ENCODE measurements at regions not wholly inside any gene's neighbourhood (a gene's known extent, or its start where the extent isn't known, plus 50 kb on each side); places are given as distances from the start of the nearest gene placed in this dataset.
"Not testable (repeated sequence)": the region's sequence is repeated elsewhere in the genome, so short reads cannot be mapped to it uniquely, and the experiment has no call there.

DNA sequence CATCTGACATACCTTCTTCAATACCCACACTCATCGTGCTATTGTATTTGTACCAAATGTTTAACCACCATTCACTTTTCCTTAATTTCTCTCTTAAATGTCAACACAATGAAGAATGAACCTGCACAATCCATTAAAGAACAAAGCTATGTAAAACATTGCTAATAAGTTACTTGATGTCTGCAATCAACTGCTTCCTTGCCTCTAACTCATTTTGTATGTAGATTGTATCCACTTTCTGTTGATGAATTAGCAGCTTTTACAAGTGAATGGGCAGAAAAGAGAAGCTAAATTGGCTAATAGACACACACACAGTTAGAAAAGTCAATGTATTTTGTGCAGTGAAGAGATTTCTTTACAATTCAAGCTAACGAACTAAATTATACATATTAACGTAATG is 212.5 kb upstream of the NDST3 start:
- no peak for DNase-seq

DNA sequence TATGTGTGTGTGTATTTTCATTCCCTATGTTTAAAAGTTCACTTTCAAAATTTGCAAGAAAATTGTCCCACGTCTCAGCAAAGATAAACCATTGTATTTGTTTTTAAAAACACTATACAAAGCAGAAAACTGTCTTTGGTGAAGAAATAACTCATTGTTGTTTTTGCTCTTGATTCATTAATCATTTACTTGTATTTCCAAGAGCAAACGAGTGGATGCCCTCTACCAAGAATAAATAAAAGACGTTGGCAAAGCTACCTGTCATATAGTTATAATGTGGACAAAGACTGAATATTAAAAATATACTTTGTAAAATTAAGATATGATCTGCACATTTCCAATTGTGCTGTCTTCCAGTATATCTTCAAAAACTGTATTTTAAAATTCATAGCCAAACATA is 210.9 kb upstream of the NDST3 start:
- no peak for DNase-seq

DNA sequence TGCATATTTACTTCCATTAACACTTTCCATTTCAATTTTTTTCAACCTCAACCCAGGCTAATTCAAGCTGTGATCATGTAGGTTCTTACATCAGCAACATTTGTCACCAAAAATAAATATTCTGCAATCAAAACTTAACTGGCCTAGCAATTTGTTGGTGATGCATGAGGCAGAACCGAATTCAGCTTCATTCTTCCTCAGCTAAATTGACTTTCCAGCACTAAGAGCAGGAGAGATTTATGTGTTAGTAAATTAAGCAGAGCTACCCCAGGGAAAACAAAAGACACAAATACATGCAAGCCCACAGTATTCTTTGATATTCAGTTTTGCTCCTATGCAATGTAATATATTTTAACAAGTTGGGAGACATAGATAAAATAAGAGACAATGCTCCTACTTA is 208.7 kb upstream of the NDST3 start:
- DNase-seq: no peak

DNA sequence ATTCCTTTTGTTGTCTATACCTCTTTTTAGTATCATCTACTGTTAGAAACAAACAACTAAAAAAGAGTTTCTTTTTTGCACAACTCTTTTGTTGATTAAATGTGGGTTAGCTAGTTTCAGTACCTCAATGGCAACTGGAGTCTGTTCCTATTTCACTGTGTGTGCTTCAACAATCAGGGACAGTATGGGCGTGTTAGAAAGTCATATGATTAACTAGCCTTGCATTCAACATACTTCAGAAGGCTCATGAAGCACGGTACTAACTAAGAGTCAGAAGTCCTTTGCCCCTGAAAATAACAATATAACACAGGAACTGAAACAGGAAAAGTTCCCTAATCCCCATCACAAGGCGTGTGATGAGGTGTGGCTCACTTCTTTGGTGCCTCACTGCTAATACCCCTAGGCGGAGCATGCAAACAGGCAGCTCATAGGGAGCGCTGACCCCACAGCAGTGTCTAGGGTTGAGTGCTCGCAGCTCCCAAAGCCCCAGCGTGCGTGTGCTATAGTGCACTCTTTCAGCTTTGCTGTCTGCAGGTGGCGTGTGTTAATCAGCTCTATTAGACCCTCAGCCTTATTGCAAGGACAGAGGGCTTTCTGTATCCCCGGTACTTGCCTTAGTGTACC is 203.1 kb upstream of the NDST3 start:
- DNase-seq: no peak

DNA sequence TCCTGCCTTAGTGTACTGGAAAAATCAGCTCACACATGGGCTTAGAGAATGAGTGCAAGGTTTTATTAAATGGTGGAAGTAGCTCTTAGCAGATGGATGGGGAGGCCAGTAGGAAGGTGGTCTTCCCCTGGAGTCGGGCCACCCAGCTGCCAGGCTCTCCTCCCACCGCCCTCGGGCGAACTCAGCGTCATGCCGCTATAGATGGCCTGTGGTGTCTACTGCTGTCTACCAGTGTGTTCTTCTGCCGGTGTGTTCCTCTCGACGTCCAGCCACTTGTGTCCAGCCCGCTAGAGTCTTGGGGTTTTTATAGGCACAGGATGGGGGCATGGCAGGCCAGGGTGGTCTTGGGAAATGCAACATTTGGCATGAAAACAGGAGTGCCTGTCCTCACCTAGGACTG is 198.7 kb upstream of the NDST3 start:
- DNase-seq: no peak

DNA sequence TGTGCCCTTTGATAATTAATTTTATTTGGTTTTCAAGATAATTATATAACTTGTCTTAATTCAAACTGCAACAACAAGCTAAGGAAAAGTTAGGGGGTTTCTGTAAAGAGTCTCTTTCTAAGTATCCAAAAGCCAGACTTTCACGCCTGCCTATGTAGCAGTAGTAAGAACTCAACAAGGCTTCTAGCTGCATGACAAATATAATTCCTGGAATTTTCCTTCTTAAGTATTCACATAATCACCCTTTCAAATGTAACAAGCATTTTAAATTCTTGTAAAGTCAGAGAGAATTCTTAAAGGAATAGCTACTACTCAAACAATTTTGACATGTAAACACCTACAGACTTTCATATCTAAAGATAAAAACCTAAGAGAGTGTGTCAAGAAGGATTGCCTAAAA is 189.7 kb upstream of the NDST3 start:
- no peak for DNase-seq

DNA sequence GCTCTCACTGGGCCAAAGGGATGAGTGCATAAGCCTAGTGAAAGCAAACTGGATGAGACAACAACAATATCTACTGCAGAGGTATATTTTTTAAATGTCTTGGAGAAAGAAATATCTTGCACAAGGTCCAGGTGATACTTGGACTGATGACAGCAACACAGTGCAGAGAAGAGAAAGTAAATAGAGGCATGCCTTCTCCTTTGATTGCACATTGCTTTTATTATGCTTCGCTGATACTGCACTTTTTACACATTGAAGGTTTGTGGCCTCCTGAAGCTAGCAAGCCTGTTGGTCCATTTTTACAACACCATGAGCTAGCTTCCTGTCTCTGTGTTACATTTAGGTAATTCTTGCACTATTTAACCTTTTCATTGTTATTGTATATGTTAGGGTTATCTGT is 189.0 kb upstream of the NDST3 start:
- DNase-seq: no peak

DNA sequence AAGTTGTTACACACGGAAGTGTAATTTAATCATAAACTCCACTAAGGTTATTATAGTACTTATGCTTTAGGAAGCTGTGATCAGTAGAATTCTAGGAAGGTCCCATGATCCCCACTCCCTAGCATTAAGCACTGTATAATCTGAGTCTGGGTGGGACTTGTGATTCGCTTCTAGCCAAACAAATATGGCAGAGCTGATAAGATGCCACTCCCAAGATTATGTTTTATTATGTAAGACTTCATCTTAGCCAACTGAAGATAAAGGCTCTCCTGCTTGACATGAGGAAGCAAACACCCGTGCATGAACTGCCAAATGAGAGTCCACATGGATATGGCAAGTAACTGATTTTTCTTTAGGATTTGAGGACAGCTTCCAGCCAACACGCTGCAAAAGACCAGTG is 186.4 kb upstream of the NDST3 start:
- no peak for DNase-seq

DNA sequence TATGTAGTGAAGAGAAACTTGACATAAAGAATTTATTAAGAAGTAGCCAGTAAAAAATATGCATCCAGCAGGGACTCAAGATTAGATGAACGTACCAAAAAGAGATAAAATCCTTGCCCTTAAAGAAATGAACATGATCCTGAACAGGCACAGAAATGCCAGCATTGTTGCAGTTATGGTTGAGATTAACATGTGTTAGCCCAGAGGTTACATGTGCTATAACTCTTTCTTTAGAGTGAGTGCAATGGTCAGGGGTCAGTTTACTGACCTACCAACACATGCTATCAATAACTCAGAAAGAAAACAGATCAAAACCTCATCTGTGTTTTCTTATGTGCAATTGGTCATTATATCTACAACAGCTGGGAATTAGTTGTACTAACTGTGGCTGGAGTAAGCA is 166.1 kb upstream of the NDST3 start:
- no peak for DNase-seq

DNA sequence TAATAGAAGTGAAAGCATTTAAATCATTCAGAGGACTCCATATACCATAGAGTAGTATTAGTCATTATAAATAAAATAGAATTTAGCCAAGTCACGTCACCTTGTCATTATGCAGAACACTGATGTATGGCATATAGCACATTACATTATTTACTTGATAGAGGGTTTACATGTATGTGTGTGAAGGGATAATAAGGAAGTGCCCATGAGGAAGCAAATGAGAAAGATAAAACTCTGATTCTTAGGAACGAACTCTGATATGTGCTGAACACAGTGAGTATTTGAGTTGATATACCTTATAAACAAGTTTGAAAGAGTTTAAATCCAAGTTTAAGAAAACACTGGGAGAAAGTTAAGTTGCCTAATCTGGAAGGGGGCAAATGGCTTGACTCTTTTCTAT is 160.5 kb upstream of the NDST3 start:
- no peak for DNase-seq

DNA sequence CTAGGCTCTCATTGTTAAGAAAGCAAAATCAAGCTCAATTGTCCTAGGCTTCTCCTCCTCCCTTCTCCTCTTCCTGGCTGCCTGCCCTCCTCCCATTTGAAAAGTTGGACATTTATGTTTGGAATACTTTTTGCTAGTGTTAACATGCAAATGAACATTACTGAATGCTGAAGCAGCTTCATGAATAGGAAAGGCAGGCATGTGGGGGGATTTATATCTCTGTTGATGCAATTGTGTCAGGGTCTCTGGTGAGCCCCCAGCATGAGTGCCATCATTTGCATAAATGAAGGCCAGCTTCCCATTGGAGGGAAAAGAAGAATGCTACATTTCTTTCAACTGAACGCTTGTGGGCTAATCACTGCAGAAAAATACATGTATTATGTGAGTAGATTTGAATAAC is 160.1 kb upstream of the NDST3 start:
- no peak for DNase-seq

DNA sequence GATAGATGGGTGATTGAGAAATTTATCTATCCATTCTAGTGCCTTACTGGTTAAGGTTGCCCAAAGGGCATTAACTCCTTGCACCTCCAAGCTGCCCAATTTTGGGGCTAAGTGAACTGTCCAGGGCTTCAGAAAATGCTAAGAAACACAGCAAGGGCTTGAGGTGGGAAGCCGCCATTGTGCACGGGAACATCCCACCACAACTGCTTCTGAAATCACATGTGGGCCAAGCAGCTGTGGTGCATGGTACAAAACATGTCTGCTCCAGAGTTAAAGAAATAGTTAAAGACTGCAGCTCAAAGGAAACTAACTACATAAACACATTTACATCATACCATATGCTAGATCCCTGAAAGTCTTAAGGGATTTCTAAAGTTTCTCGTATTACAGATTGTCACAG is 144.3 kb upstream of the NDST3 start:
- no peak for DNase-seq

DNA sequence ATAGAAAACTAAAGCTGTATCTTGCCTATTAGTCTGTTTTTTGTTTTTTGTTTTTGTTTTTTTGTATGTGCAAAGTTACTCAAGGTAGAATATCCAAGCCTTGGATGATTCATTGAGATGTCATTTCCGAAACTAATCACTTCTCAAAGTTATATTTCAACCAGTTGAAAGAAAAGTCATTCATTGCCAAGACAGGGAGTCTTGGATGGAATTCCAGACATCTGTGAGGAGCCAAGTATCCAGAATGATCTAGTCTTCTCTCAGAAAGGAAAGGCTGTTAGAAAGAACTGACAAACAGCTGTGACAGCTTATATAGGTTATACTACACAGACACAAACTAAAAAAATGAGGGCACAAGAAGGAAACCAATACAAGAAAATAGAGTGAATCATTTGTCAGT is 141.1 kb upstream of the NDST3 start:
- no peak for DNase-seq

DNA sequence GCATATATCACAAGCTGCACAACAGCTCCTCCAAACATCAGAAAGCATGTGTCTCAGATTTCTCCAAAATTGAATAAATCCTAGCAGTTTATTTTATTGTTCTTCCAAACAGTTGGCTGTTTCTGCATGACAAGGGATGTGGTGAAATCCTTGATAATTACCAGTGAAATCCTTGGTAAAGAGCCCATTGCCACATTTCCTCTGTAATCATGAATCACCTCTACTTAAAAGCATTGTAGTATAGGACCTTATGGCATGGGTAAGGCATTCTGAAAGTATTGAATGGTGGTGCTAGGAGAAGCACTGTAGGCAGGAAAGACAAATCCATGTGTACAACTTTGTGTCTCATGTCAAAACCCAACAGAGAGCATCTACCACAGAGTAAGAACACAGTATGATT is 135.8 kb upstream of the NDST3 start:
- no peak for DNase-seq

DNA sequence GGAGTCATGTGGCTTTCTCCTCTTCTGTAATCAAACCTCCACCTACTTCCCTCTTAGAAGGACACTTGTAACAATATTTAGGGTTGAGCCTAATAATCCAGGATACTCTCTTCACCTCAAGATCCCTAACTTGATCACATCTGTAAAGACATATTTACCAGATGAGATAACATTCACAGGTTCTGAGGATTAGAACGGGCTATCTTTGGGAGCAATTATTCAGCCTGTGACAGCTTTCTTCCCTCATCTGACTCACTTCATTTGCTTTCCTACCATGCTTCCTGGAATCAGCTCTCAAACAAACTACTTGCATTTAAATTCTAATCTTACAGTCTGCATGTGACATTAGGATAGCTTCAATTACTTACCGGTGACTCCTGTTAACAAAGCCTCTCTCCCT is 133.5 kb upstream of the NDST3 start:
- no peak for DNase-seq

DNA sequence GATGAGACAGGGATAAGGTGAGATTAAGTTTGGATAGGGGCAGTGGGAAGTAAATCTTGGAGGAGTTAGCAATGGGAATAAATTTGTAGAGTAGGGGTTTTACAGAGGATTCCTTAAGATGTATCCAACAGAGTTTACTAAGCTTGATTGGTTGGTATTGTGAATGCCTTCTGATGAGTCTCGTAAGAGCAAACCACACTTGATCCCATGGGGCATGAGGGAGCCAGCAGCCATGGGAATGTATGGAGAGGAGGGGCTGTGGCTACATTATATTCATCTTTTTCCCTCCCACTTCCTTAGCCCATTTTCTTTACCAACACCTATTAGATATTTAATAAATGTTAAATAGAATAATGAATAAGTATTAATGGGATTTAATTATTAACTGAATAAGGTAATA is 126.6 kb upstream of the NDST3 start:
- no peak for DNase-seq

DNA sequence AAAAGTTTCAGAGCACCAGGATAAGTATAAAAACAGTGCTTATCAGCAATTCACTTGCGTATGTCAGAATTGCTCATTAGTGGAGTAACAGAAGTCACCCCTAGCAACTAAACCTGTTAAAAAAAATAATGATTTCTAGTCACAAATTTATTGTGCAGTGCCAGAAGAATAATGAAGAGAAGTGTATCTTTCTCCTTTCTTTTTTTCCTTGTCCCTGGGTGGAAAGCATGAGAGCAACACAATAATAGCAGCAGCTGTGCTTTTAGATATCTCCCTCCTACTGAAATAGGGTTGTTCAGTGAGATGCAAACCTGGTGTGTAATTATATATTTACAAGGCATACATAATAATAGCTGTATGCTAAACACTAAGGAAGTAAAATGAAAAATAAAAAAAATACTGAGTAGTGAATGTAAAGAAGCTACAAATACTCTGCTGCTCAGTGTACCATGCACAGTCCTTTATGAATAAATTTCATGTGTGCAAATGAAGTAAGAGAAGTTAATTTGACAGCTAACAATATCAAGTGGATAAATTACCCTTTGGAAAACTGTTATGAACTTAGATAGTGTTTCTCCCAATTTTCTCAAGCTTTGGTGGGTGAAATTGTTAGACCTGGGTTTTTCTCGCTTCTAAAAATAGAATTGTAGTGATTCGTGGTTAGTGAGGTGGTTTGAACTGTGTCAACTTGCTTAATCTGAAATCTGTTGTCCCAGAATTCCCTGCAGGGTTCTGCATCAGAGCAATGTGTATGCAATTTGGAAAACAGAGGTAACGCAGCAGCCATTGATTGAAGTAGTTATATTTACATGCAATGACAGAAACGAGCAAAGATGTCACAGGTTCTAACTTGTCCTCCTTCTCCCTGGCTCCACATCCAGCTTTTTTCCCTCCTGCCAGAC is 125.7 kb upstream of the NDST3 start:
- no peak for DNase-seq

DNA sequence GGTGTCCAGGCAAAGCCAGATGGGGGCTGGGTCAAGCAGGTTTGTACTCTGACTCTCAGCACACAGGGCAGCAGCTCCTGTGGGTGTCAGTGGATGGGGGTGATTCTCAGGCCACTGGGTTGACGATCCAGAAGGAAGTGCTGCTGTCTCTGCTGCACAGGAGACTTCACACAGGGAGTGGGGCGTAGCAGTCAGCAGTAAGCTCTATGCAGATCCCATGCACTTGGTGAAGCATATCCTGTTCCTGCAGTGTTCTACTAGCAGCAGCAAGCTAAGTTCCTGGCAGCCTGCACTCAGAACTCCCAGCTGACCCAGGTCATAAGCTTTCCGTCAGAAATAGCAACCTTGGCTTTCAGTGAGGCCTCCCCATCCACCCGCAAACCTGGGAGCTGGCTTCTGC is 117.6 kb upstream of the NDST3 start:
- no peak for DNase-seq

DNA sequence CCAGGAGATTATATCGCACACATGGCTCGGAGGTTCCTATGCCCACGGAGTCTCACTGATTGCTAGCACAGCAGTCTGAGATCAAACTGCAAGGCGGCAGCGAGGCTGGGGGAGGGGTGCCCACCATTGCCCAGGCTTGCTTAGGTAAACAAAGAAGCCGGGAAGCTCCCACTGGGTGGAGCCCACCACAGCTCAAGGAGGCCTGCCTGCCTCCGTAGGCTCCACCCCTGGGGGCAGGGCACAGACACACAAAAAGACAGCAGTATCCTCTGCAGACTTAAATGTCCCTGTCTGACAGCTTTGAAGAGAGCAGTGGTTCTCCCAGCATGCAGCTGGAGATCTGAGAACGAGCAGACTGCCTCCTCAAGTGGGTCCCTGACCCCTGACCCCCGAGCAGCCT is 112.0 kb upstream of the NDST3 start:
- DNase-seq: not testable (repeated sequence)

DNA sequence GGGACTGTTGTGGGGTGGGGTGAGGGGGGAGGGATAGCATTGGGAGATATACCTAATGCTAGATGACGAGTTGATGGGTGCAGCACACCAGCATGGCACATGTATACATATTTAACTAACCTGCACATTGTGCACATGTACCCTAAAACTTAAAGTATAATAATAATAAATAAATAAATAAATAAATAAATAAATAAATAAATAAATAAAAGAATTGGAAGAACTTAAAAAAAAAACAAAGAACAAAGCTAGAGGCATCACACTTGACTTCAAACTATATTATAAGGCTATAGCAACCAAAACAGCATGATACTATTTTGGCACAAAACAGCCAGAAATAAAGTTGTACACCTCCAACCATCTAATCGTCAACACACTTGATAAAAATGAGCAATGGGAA is 106.5 kb upstream of the NDST3 start:
- not testable (repeated sequence) for DNase-seq

DNA sequence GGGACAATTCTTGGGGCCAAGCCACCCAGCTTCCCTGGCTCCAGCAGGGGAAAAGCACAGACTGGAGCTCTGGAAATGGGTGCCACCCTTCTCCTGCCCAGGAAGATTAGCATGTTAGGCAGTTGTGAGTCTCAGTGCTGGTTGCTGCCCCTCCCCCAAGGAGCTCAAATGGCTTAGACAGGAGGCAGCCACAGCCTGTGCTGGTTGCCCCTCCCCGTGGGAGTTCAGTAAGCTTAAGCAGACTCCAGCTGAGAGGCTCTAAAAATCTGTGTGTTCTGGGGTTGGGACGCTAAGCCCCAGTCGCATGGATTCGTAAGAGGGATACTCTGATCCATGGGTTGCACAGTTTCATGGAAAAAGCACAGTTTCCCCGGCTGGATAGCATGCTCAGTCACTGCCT is 92.7 kb upstream of the NDST3 start:
- DNase-seq: no peak

DNA sequence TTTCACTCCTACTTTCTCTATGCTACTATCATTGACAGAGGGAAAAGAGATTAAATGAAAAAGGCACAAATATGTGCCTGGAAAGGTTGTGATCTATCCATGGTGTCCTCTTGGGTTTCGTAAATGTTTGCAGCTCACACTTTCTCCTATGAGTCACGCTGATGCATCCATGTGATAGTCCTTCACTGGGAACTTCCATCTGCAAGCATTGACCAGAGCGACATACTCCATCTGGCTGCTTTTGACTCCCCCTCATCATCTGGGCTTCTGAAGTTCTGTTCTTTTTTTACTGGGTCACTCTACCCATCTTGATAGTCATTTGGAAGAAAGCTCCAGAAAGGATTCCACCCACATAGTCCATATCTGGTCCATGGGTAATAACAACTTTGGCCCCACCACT is 84.7 kb upstream of the NDST3 start:
- no peak for DNase-seq

DNA sequence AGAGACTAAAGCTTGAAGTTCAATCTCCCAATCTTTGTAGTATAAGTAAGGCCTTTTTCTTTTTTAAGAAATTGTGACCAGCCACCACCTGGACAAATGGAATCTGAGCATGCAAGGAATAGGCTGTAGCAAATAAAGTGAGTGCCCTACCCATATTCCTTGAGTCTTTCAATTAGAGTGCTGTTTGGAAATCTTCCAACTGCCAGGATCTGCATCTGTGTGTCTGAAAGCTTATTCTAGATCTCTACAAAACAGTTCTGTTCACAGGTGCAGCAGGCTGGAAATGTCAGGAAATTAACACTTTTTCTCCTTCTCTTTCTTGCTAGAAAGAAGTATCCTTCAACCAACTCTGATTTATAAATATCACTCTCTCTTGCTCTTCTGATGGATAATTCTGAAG is 76.7 kb upstream of the NDST3 start:
- peak; percentile 45 for DNase-seq

DNA sequence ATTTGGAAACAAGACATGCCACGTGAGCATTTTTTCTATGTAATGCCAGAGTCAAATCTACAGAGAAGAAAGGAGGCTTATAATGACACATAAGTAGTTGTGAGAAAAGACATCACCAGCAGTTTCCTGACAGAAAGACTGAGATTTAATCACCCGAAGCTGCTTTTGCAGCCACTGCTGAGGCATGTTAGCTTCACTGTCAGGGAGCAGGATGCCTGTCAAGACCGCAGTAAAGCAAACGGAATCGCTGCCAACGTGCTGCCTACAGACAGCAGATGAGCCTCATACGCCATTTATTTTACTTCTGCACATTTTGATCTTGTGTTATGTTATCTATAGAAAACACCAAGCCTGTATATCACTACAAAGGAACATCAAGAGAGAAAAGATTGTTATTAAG is 68.7 kb upstream of the NDST3 start:
- no peak for DNase-seq

DNA sequence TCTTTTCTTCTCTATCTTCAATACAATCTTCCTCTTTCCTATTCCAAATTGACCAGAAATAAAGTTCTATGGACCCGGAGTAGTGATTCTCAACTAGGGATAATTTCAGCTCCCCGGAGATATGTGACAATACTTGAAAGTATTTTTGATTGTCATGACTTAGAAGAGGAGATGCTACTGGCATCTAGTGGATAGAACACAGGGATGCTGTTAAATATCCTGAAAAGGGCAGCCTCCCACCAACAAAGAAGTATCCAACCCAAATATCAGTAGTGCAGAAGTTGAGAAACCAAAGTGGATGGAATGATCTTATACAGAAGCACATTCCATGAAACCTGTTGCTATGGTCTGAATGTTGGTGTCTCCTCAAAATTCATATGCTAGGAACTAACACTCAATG is 65.7 kb upstream of the NDST3 start:
- DNase-seq: no peak
